Dermis blood vessel endothelial cell (primary cell): ENCODE measurements at regions not wholly inside any gene's neighbourhood (a gene's known extent, or its start where the extent isn't known, plus 50 kb on each side); places are given as distances from the start of the nearest gene placed in this dataset.
"Not testable (repeated sequence)": the region's sequence is repeated elsewhere in the genome, so short reads cannot be mapped to it uniquely, and the experiment has no call there.

ENCODE experiments used
- DNase-seq: peaks from one replicate; pipeline ENCODE4 v3.0.0; 2010

DNA sequence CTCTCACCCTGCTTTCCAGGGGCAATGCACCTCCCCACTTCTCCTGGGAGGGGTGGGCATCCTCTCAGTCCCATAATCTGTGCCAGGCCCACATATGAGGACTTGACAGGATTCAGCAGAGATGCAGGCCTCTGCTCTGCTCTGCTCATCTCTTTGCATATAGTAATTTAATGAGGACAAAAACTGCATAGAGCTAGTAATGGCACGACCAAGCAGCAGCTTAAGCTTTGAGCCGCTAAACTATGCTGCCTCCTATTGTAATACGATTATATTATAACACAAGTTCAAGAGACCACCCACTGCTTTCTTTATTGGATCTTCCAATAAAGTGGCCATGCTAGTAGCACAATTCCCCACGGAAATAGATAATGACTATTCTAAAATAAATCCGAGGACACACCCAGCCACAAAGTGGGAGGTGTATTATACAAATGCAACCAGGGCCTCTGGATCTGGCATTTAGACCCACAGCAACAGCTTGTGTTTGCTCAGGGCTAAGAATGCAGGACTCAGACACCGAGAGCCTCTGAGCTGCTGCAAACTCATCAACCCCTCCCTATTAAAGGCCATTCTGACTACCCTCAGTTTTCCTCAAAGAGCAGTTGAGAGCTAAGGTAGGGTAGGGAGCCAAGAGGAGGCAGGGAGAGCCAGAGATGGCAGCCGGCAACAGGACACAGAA lies 93.6 kb upstream of the PLGLB2 start:
- DNase-seq = not testable (repeated sequence)

GRCh38 chr2:87657915-87658314 lies 90.0 kb upstream of the PLGLB2 start:
- not testable (repeated sequence) for DNase-seq

- not testable (repeated sequence) for DNase-seq
Measured at GRCh38 chr2:87658357-87658756, 89.5 kb upstream of the PLGLB2 start.

DNA sequence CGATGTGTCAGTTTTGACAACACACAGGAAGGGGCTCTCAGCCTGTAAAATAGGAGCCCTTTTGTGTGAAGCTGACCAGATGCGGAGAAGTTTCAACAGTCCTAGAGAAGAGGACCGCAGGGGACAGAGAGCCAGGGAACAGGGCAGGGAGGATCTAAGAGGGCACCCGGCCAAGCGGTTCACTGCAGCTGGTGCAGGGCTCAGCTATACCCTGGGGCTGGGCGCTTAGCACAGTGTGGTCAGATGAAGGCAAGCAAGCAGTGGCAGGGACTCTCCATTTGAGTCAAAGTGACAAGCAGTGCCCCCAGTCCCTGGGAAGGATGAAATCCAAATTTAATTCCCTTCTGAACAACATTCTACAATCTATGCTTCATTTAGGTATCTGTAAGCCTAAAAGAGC lies 88.9 kb upstream of the PLGLB2 start:
- DNase-seq = not testable (repeated sequence)

GRCh38 chr2:87660164-87660563 lies 87.7 kb upstream of the PLGLB2 start:
- DNase-seq = not testable (repeated sequence)

DNA sequence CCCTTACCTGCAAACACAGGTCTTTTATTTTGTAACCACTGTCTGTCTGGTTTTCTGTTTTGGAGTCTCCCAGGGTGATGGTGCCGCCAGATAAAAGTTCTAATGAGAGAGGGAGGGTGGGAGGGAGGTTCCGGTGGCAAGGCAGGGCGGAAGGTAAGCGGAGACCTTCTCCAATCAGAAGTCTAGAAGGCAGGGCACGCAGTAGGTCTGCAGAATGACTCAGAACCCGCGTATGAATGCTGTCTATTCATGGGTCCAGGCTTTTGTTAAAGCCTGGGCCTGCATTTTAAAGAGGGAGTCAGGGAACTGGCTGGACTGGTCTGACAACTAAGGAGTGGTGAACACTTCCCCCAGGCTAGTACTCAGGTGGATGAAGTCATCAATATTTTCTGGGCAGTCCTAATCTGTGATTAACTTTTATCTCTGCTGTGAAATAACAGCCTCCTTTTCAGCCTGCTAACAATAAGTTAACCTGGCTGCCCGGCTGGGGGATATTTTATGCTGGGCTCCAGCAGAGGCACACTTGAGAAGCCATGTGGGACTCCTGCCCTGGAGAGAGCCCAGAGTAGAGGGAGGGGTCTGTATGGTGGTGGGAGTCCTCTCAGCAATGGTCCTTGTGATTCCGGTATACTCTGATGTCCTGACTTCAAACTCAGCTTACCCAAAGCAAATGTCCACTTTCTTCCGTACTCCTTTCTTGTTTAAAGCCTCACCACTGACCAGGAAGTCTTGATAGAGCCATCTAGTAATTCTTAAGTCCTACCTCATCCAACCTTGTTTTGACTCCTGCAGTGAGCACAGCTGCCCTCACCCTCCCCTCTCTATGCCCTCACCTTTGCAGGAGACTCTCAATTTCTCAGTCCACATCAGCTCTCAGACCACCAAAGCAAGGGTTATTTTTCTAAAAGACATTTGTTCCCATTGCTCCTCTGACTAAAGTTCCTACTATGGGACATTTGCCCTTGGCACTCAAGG lies 85.3 kb upstream of the PLGLB2 start:
- not testable (repeated sequence) for DNase-seq

DNA sequence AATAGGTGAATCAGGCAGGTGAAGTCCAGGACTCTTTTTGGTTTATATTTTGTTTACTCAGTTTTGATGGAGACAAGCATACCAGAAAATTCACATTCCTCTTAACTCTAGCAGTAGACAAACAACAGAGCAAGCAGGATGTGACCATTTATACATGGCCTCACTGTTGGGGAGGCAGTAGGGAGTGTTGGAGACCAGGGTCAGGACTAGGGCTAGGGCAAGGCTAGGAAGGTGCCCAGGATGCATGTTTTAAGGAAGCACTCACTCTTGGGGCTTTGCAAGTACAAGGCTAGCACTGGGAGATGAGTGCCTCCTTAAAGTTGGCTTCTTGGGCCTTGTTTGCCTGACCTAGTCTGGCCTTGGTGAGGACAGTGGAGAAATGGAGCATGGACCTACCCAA lies 84.5 kb upstream of the PLGLB2 start:
- DNase-seq = not testable (repeated sequence)

DNA sequence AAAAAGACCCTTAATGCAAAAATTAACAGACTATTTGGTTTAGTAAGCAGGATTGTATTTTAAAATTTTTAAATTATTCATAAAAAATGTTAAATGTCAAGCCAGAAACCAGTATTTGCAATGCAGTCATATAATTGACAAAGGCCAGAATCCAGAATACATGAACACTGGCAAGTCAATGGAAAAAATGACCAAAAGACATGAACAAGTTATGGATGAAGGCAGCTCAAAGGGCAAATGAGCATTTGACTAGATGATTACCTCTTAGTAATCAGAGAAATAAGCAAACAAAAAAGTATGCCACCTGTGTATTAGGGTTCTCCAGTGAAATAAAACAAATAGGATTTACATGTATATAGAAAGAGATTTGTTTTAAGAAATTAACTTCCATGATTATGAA lies 80.9 kb upstream of the PLGLB2 start:
- not testable (repeated sequence) for DNase-seq

DNA sequence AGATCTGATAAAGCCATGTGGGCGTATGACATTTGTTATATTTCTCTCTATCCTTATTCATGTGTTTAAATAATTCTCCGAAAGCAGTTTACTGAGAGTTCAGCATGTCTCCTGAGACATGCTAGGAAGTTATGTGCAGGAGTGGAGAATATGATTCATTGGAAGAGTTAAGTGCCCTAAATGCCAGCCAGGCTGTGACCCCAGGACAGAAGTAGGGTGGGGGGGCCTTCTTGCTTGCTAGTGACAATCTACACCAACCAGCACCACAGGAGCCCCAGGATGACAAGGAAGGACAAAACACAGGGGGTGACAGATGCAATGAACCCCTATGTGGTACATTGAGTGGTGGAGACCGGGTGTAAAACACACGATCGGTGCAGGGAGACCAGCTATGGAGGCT lies 79.5 kb upstream of the PLGLB2 start:
- DNase-seq = not testable (repeated sequence)

DNA sequence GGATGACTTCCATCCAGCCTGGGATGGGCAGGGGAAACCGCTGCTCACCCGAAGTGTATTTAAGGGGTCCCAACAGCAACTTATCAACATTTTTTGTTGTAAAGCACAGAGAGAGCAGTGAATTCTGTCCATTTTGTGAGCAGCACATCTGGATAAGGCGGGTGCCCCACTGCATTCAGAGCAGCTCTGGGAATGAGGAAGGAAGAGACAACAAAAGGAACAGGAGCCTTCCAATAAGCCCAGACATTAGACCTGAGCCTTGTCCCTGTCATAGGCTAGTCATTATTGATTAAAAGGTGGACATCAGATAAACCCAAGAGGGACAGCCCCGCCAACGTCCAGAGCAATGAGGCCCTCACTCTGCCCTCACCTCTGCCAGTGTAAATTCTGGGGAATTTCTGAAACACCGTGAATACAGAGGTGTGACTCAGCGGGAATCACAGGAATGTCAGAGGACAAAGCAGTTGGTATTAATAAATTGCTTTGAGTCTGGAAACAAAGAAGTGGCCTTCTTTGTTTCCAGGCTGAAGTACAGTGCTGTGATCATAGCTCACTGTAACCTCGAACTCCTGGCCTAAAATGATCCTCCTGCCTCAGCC lies 78.2 kb upstream of the PLGLB2 start:
- not testable (repeated sequence) for DNase-seq

GRCh38 chr2:87672404-87672803 lies 75.5 kb upstream of the PLGLB2 start:
- DNase-seq = not testable (repeated sequence)

GRCh38 chr2:87674729-87675128 lies 73.2 kb upstream of the PLGLB2 start:
- DNase-seq = peak; percentile 20

- DNase-seq = not testable (repeated sequence)
Measured at GRCh38 chr2:87675487-87675886, 72.4 kb upstream of the PLGLB2 start.

DNA sequence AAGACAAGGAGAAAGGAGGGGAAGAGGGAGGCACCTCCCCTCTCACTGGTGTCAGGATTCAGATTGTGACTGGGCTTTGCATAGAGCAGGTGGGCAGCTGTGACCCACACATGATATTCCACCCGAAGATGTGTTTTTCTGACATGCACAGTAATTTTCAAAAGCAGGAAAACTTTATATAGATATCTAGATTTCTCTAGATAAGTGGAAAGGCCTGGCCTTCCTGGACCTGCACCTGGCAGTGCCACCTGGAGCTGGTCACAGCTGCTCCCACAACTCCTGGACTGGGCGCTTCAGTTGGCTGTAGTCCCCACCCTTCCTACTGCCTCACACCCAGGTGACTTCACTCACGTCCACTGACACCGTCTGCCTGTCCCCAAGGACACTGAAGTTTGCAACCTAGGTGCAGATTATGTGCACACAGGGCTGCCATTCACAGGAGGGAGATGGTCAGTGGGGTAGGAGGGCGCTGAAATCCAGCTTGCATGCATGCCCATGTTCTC lies 70.4 kb upstream of the PLGLB2 start:
- not testable (repeated sequence) for DNase-seq

- not testable (repeated sequence) for DNase-seq
Measured at GRCh38 chr2:87678742-87679173, 69.1 kb upstream of the PLGLB2 start.

GRCh38 chr2:87679950-87680349 lies 67.9 kb upstream of the PLGLB2 start:
- not testable (repeated sequence) for DNase-seq

DNA sequence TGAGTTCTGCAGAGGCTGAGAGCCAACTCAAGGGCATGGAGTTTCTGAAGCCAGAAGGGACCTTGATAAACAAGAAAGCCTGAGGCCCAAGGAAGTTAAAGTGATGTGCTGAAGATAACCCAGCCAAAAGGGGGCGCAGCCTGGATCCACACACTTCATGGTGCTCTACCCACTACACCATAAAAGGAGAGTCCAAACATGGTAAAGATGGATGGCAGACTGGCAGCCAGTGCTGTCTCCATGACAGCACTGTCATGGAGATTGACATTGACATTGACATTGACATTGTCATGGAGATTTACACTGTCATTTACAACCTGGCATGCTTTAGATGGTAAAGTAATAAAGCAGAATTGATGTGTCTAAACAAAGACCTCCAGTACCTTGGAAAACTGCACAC lies 67.2 kb upstream of the PLGLB2 start:
- not testable (repeated sequence) for DNase-seq

- not testable (repeated sequence) for DNase-seq
Measured at GRCh38 chr2:87683451-87683850, 64.4 kb upstream of the PLGLB2 start.

DNA sequence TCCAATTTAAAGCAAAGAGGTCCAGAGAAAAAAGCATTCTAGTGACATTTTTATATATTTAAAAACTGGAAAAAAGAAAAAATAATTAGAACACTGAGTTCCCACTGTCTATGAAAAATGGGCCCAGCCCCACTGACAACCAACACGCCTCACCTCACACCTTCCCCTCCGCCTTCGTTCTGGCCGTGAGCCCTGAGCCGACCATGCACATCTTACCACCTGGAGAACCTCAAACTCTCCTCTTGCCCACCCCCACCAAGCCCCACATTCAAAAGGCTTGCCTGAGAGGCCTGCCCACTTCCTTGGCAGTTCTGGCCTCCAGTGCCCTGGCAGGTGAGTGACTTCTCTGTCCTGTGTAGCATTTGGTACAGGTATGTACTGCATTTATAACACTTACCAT lies 63.9 kb upstream of the PLGLB2 start:
- DNase-seq = not testable (repeated sequence)

DNA sequence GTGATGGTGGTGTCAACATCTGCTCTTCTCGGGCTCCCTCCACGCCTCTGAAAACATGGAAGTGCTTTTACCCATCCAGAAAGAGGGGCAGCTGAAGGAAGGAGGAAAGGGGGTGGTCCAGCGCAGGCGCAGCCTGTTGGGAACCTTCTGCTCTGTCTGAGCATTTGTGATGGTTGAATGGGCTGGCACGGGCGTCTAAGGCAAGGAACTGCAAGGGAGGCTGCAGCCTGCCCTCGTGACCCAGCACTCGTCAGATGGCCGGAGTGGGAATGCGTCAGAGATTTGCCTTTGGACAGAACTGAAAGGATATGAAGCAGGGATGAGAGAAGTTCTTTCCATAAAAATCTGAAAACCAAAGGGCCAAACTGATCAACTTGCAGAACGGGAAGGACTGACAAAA lies 62.3 kb upstream of the PLGLB2 start:
- peak; percentile 84 for DNase-seq

DNA sequence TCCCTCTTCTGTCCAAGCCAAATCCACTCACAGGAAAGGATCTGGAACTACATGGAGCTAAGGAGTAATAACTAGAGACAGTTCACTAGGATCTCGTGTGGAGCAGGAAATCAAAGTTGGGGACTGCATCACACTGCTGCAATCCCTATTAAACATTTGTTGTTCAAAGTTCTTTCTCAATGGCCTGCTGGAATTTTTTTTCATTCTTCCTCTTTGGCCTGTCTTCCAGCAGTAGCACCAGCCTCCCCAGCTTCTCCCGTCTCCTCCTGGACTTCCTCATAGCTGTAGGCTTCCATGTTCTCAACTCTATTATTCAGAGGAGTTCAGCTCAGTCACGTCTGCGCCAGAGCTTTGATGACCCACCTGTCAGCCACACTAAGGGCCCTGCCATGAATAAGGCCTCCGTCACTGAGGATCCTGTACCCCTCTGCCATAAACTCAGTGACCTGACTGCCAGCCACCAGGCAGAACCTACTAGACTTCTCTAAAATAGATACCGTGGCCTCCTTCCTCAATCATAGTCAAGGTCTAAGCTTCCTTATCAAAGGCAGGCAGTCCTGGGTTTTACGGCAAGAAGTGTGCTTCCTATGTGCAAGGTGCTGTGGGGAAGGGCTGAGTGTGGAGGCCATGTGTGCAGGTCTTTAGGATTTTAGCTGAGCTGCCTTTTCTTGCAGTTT lies 60.9 kb upstream of the PLGLB2 start:
- DNase-seq = not testable (repeated sequence)

DNA sequence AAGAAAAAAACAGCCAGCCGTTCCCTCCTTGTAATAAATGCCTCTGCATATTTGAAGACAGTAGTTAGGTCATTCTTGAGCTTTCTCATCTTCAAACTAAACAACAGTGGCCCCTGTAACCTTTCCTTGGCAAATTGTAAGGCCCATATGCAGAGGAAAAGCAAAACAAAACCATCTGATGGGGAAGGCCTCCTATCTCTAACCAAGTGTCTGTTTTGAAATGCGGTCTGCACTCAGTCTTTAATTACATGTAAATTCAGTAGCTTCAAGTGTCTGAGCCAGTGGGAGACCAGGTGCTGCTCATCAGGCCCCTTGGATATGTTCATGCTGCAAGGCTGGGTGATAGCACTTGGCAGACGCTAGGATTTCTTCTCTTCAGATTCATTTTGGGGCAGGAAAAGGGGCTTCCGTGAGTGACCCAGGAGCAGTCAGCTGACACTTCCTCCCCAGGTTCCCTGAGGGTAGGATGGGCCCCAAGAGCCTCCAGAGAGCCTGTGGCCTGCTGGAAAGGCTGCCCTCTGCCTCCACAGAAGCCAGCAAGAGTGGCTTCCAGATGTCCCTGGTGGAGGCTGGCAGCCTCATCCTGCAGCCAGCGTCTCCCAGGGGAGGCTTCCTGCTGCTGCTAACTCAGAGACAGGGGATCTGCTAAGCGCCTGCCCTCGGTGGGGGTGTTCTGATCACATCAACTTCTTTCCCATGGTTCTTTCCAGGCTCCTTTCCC lies 60.2 kb upstream of the PLGLB2 start:
- not testable (repeated sequence) for DNase-seq
